ENCODE measurements at regions not wholly inside any gene's neighbourhood (a gene's known extent, or its start where the extent isn't known, plus 50 kb on each side); places are given as distances from the start of the nearest gene placed in this dataset.
A peak's percentile ranks its signal among the peaks of the same experiment; 100 is the strongest.

DNA sequence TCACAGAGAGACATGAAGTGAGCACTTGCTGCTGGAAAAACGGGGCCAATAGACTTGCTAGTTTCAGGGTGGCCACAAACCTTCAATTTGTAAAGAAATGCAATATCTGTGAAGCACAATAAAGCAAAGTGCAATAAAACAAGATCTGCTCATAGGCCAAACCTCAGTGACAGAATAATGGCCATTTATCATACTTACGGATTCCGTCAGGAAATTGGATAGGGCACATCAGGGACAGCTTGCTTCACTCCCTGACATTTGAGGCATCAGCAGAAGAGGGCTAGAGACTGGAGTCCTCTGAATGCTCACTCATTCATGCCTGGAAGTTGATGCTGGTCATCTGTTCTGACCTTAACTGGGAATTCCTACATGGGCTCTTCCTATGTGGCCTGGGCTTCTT lies 165.5 kb upstream of the OPRM1 start:
- DNase-seq (ENCODE audit: low read depth): no peak

DNA sequence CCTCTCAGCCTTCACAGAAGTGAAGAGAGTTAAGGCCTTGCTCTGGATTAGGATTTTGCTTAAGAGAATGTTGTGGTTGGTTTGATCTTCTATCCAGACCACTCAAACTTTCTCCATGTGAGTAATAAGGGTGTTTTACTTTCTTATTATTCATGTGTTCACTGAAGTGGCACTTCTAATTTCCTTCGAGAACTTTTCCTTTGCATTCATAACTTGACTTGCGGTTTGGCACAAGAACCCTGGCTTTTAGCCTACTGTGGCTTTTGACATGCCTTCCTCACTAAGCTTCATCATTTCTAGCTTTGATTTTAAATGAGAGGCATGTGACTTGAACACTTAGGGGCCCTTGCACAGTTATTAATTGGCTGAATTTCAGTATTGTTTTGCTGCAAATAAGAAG lies 166.1 kb upstream of the OPRM1 start:
- DNase-seq (ENCODE audit: low read depth): peak; percentile 25

GRCh38 chr6:153862927-153863326 lies 176.1 kb upstream of the OPRM1 start:
- no peak for DNase-seq (ENCODE audit: low read depth)

DNA sequence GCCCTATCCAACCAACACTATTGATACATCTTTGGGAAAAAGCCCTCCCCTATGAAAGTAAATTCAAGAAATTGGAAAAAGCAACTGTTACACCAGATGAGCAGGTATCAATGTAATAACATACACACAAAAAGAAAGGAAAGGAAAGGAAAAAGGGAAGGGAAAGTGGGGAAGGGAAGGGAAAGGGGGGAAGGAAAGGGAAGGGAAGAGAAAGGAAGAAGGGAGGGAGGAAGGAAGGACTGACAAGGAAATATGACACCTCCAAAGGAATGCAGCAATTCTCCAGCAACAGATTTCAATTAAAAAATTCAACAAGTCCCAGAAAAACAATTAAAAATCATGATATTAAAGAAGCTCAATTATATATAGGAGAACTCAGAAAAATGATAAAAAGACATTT lies 176.9 kb upstream of the OPRM1 start:
- no peak for DNase-seq (ENCODE audit: low read depth)

- no peak for DNase-seq (ENCODE audit: low read depth)
These were observed 180.5 kb upstream of the OPRM1 start for GRCh38 chr6:153858529-153858928.

DNA sequence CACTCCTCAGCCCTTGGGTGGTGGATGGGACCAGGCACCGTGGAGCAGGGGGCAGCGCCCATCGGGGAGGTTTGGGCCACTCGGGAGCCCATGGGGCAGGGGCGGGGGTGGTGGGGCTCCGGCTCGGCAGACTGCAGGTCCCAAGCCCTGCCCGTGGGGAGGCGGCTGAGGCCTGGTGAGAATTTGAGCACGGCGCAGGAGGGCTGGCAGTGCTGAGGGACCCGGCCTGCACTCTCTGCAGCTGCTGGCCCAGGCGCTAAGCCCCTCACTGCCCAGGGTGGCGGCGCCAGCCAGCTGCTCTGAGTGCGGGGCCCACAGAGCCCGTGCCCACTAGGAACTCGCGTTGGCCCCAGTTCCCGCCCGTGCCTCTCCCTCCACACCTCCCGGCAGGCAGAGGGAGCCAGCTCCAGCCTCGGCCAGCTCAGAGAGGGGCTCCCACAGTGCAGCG lies 182.1 kb upstream of the OPRM1 start:
- DNase-seq (ENCODE audit: low read depth): no peak

GRCh38 chr6:153852481-153852880 lies 186.6 kb upstream of the OPRM1 start:
- DNase-seq (ENCODE audit: low read depth): peak; percentile 1

GRCh38 chr6:153852034-153852433 lies 187.0 kb upstream of the OPRM1 start:
- DNase-seq (ENCODE audit: low read depth): no peak

DNA sequence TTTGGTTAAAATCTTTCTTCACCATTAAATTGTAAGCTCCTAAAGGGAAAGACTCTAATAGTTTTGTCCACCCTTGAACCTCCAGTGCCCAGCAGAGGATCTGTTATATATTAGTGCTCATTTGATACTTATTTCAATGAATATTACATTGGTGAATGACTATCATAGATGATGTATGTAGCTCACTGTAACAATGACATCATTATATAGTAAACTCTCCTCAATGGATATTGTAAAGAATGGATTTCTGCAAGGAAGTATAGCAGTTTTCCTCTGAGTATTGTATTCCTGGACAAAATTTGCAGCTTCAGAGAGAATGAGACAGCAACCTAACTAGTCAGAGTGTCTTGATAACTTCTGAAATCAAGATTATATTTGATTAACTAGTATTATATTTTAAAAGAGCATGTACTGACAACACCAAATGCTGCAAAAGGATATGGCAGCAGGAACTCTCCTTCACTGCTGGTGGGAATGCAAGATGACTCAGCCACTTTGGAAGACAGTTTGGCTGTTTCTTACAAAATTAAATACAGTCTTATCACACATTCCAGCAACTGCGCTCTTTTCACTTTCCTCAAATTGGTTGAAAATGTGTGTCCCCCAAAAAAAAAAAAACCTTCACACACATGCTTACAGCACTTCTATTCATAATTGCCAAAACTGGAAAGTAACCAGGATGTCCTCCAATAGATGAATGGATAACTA lies 189.8 kb upstream of the OPRM1 start:
- peak; percentile 8 for DNase-seq (ENCODE audit: low read depth)

DNA sequence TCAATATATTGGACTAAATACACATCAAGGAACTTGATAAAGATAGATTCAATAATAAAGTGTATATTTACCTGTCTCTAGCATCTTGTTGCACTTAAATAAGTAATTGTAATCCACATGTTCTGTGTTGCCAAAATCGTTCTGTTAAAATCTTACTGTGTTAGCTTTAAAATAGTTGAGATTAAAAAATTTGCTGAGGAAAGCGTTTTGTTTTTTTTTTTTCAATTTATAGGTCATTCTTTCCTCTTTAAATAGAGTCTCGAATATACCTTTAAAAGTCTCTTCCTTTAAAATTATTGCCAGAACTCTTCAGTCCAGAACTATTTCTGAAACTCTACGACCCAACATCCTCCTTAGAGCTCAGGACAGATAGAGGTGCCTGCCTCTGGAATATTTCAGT lies 195.6 kb upstream of the OPRM1 start:
- no peak for DNase-seq (ENCODE audit: low read depth)

DNA sequence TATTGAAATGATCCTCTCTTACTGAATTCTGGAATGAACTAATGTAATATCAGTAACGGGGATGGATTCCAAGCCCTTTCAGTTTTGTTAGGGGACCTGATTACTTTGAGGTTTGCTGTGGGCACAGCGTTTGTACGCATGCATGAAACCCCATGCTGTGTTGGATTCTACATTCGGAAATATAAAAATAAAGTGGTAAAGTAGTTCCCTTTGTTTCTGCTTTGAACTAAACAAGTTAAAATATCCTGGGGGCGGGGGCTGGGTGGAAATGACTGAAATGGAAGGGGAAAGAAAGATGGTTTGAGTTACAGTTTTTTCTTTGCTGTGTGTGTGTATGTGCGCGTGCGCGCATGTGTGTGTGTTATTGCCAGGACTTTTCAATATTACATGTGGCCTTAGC lies 196.5 kb upstream of the OPRM1 start:
- no peak for DNase-seq (ENCODE audit: low read depth)

- no peak for DNase-seq (ENCODE audit: low read depth)
These were observed 198.8 kb upstream of the OPRM1 start for GRCh38 chr6:153840039-153840850.

GRCh38 chr6:153832543-153832942 lies 206.5 kb upstream of the OPRM1 start:
- no peak for DNase-seq (ENCODE audit: low read depth)

DNA sequence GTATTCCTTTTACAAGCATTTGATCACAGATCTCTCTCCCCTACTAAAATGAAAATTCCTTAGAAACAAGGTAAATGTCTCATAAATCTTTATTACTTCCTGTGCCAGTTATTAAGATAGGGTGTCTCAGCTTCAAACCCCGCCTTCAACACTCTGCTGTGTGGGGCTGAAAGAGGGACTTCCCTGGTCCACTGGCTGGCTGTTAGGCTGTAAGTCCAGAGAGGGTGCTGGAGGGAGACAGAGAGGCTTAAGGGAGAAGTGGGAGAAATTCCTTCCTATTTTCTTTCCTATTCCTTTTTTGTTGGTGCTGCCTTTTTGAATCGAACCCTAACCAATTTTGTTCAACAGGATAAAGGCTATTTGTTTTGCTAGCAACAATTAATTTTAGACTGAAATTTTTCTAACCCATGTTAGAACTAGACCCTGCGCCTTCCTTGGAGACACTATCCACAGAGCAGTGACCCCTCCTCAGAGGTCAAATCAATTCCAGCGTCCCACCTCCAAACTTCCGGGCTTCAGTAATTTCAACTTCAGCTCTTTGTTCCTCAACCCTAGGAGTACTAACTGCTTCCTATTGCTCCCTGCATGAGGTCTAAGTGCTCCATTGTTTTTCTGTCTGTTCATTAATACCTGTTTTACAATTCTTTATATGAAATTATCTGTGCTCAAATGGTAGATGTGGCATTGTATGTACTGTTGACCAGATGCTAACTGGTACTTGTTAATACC lies 207.5 kb upstream of the OPRM1 start:
- no peak for DNase-seq (ENCODE audit: low read depth)

DNA sequence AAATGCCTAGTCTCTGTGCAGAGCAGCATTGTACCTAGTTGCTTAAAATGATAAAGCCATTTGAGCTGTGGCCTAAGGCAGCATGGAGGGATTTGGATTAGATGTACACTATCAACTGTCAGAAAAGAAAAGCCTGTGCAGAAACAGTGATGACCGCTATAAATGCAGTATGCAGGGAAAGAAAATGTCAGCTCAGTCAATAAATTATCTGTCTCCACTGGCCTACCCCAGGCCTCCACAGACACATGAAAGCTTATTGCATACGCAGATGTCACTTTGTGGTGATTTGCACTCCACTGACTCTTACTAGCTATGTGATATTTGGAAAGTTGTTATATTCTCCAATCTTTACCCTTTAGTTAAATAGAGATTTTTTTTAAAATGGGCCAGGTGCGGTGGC lies 221.9 kb upstream of the OPRM1 start:
- DNase-seq (ENCODE audit: low read depth): no peak

GRCh38 chr6:153816366-153816765 lies 222.7 kb upstream of the OPRM1 start:
- DNase-seq (ENCODE audit: low read depth): no peak

- DNase-seq (ENCODE audit: low read depth): no peak
These were observed 224.9 kb upstream of the OPRM1 start for GRCh38 chr6:153814136-153814535.

GRCh38 chr6:153804755-153805330 lies 234.2 kb upstream of the OPRM1 start:
- DNase-seq (ENCODE audit: low read depth): no peak

DNA sequence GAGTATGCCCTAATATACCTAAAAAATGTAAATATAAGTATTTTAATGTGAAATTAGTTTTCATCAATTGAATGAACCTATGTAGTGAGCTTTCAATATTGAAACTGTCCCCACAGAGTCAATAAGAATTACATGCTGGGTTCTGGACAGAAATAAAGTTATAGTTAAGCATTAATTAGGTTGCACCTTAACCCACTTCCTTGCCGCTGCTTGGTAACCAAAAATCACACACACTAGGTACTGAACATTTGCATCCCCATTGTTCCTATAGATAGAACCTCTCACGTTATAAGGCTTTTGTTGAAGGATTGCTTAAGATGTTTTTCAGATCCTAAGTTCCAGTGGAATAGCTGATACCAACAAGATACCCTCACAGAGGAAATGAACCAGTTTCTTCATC lies 237.1 kb upstream of the OPRM1 start:
- no peak for DNase-seq (ENCODE audit: low read depth)

- DNase-seq (ENCODE audit: low read depth): no peak
These were observed 238.4 kb upstream of the OPRM1 start for GRCh38 chr6:153800580-153801188.

DNA sequence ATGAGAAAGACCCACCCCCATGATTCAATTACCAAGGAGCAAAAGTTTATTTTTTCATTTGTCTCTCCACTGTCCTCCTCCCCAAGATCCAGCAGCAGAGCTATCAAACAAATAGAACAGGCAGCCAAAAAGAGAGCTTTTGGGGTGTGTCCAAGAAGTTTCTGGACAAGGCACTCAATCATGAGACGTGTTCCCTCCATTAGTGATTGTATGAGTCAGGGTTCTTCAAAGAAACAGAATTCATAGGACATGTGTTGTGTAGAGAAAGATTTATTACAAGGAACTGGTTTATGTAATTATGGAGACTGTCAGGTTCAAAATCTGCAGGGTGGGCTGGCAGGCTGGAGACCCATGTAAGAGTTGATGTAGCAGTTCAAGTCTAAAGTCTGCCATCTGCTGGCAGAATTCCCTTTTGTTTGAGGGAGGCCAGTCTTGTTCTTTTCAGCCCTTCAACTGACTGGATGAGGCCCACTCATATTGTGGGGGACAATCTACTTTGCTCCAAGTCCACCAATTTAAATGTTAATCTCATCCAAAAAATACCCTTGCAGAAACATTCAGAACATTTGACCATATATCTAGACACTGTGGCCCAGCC lies 248.1 kb upstream of the OPRM1 start:
- DNase-seq (ENCODE audit: low read depth): peak; percentile 41

GRCh38 chr6:153790048-153790447 lies 249.0 kb upstream of the OPRM1 start:
- peak; percentile 97 for DNase-seq (ENCODE audit: low read depth)
